C4-2B (cell line): ENCODE measurements at regions not wholly inside any gene's neighbourhood (a gene's known extent, or its start where the extent isn't known, plus 50 kb on each side); places are given as distances from the start of the nearest gene placed in this dataset.
"Not testable (repeated sequence)": the region's sequence is repeated elsewhere in the genome, so short reads cannot be mapped to it uniquely, and the experiment has no call there.

Experiments
- H3K27ac ChIP-seq: fragments of 450-650 bp; 2 replicates; pipeline ENCODE4 v1.5.1; 2017
- CTCF ChIP-seq: fragments of 450-650 bp; conservative IDR thresholded peaks from 2 replicates; pipeline ENCODE4 v1.5.1; 2017; ENCODE audit warnings: mild to moderate bottlenecking
- ZFX ChIP-seq: fragments of 450-650 bp; IDR thresholded peaks from 2 replicates; pipeline ENCODE4 v1.6.1; 2017

- TF ChIP-seq CTCF (no peak), ZFX (no peak)
- H3K27ac ChIP-seq: no peak overlapping the region
These were observed 111.8 kb downstream of the ACTL7B start for GRCh38 chr9:108743901-108744371.

DNA sequence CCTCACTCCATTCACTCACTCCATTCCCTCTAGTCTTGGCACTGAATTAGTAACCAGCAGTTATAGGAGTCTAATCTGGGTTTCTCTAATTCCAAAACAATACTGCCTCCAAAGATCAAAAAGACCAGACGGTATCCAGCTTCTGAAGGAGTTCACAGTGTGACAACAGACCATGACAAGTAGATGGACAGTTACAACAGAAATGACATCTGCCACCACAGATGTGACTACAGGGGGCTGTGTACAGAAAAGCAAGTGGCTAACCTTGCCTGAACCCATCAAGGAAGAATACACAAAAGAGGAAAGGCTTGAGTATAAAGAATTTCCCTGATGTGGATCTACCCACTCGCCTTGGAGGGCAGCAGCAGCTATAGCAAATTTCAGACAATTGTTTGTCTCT is 112.4 kb downstream of the ACTL7B start:
- H3K27ac ChIP-seq: no peak overlapping the region
- TF ChIP-seq ZFX (no peak), CTCF (no peak)

DNA sequence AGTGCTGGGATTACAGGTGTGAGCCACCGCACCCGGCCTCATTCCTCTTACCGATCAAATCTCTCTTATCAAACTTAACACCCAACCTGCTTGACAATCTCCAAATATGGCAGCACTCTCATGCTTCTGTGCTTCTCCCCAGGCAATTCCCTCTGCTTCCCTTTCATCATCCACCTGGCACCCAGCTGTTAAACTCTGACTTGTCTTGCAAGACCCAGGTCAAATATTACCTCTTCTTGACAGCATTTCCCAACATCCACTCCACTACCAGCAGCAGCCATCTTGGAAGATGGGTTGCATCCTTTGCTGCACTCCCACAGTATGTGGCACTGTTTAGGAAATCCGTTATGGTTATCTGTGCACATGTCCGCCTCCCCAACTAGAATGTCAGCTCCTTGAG is 113.6 kb downstream of the ACTL7B start:
- H3K27ac ChIP-seq: no peak overlapping the region
- TF ChIP-seq ZFX: no peak

DNA sequence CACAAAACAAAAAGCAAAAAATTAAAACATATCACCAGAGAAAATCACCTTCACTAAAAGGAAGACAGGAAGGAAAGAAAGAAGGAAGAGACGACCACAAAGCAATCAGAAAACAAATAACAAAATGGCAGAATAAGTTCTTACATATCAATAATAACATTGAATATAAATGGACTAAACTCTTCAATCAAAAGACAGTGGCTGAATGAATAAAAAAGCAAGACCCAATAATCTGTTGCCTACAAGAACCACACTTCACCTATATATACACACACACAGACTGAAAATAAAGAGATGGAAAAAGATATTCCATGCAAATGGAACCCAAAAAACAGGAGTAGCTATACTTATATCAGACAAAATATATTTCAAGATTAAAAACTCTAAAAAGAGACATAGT is 124.5 kb downstream of the ACTL7B start:
- not testable (repeated sequence) for H3K27ac ChIP-seq

- TF ChIP-seq CTCF (no peak), ZFX (no peak)
- no peak overlapping the region for H3K27ac ChIP-seq
These were observed 128.1 kb downstream of the ACTL7B start for GRCh38 chr9:108727580-108728111.

GRCh38 chr9:108724652-108725051 is 131.1 kb downstream of the ACTL7B start:
- TF ChIP-seq ZFX (no peak), CTCF (no peak)
- H3K27ac ChIP-seq: no peak overlapping the region

- H3K27ac ChIP-seq: no peak overlapping the region
- TF ChIP-seq CTCF: no peak
- no peak for TF ChIP-seq ZFX
These were observed 131.7 kb downstream of the ACTL7B start for GRCh38 chr9:108724122-108724521.

DNA sequence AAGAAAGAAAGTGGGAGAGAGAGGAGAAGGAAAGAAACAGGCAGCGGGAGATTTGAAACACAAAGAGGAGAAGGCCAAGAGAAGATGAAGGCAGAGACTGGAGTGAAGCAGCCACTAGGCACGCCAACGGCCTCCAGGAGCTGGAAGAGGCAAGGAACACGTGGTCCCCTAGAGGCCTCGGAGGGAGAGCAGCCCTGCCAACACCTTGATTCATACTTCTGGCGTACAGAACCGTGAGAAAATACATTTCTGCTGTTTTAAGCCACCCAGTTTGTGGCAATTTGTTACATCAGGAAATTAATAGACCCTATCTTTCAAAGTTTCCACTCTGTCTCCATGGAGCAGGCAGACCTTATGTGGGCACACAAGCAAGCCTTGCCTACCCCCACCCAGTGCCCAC is 133.4 kb downstream of the ACTL7B start:
- TF ChIP-seq CTCF: no peak
- no peak for TF ChIP-seq ZFX
- no peak overlapping the region for H3K27ac ChIP-seq
